K562 (cell line): ENCODE measurements at regions not wholly inside any gene's neighbourhood (a gene's known extent, or its start where the extent isn't known, plus 50 kb on each side); places are given as distances from the start of the nearest gene placed in this dataset.
A peak's percentile ranks its signal among the peaks of the same experiment; 100 is the strongest.
"Not testable (repeated sequence)": the region's sequence is repeated elsewhere in the genome, so short reads cannot be mapped to it uniquely, and the experiment has no call there.

Source experiments
- ATAC-seq: fragments of 200-7000 bp; cut with Tn5 transposase; 3 replicates; pipeline ENCODE4 v1.9.1; 2020; ENCODE audit warnings: moderate library complexity
- BruUV-seq: library from RNA; stranded (reverse); fragments of 400-500 nt; replicated peaks from 2 replicates; lab custom pipeline; 2021; lab: Mats Ljungman, UMichigan
- CTCF ChIA-PET: fragments of 300-600 bp; formaldehyde crosslinking; extraction: SDS; loops from one replicate; lab custom pipeline; 2021; ENCODE audit warnings: low intra/inter-chr PET ratio; lab: Yijun Ruan, JAX
- POLR2A ChIA-PET: fragments of 300-600, 350-650 bp; sonication (Branson Sonifier 250); formaldehyde crosslinking; extraction: SDS; loops from one replicate; lab custom pipeline; 2021; ENCODE audit warnings: antibody characterized with exemption, inconsistent platforms; lab: Yijun Ruan, JAX
- DNase-seq, 4 experiments: peaks; one replicate each; pipeline versions ENCODE4 v3.0.0 to v3.0.0-alpha.2; 2011 to 2018; ENCODE audit warnings: low spot score in 3 of 4, mixed read lengths in 3 of 4; ENCODE audit errors: extremely low read depth in 1 of 4
- FAIRE-seq: peaks from 2 replicates; lab custom pipeline; 2011; peaks lifted over from hg19 to GRCh38; lab: Jason Lieb, UNC
- H2AFZ ChIP-seq: 2 replicates; pipeline ENCODE4 v1.6.0; 2011; ENCODE audit warnings: low read depth, low read length, control low read depth, inconsistent platforms
- H3K27ac ChIP-seq: fragments of 200-600 bp; 3 replicates; pipeline ENCODE4 v1.8.0; 2011; ENCODE audit warnings: low read depth, mild to moderate bottlenecking, control low read depth, inconsistent platforms, low read length, moderate library complexity, mixed read lengths; ENCODE audit errors: extremely low read depth
- H3K27me3 ChIP-seq, 2 experiments: fragments of 300-600 bp in 1 of 2; 2 replicates in 1 of 2; 3 replicates in 1 of 2; pipeline versions ENCODE4 v1.6.0 to v1.8.0; 2011; ENCODE audit warnings: inconsistent platforms in 2 of 2, low read length in 2 of 2, mild to moderate bottlenecking in 1 of 2, mixed read lengths in 1 of 2, moderate library complexity in 1 of 2; ENCODE audit not compliant: control insufficient read depth in 2 of 2, insufficient read depth in 2 of 2
- H3K36me3 ChIP-seq: fragments of 300-600 bp; 3 replicates; pipeline ENCODE4 v1.8.0; 2011; ENCODE audit warnings: mild to moderate bottlenecking, low read length, inconsistent platforms; ENCODE audit not compliant: control insufficient read depth, insufficient read depth
- H3K4me1 ChIP-seq, 2 experiments: fragments of 200-600 bp in 1 of 2; replicated peaks in 1 of 2; 2 replicates in 1 of 2; 3 replicates in 1 of 2; pipeline versions ENCODE4 v1.5.1 to v1.8.0; 2011; ENCODE audit warnings: inconsistent platforms in 2 of 2, low read length in 2 of 2, mild to moderate bottlenecking in 1 of 2, mixed read lengths in 1 of 2, moderate library complexity in 1 of 2; ENCODE audit not compliant: control insufficient read depth in 2 of 2, insufficient read depth in 2 of 2
- H3K4me2 ChIP-seq: 2 replicates; pipeline ENCODE4 v1.6.1; 2011; ENCODE audit warnings: low read length, control low read depth, inconsistent platforms, mixed read lengths; ENCODE audit not compliant: insufficient read depth
- H3K4me3 ChIP-seq: fragments of 200-600 bp; sonication (generic), shearing (Covaris generic); 2 replicates; pipeline ENCODE4 v1.5.1; 2016; ENCODE audit warnings: control low read depth, inconsistent platforms
- H3K79me2 ChIP-seq: fragments of 200-600 bp; 3 replicates; pipeline ENCODE4 v1.8.0; 2011; ENCODE audit warnings: low read length, inconsistent platforms; ENCODE audit not compliant: control insufficient read depth, insufficient read depth
- H3K9ac ChIP-seq, 2 experiments: 2 replicates each; pipeline versions ENCODE4 v1.6.0 to v1.6.1; 2011; ENCODE audit warnings: low read depth in 2 of 2, low read length in 2 of 2, control low read depth in 1 of 2, inconsistent platforms in 1 of 2, mild to moderate bottlenecking in 1 of 2, mixed read lengths in 1 of 2; ENCODE audit not compliant: insufficient read depth in 1 of 2
- H3K9me1 ChIP-seq: one replicate; pipeline ENCODE4 v1.6.0; 2011; ENCODE audit warnings: inconsistent platforms, mild to moderate bottlenecking, low read length, moderate library complexity; ENCODE audit not compliant: control insufficient read depth, insufficient read depth
- H3K9me3 ChIP-seq: replicated peaks from 2 replicates; pipeline ENCODE4 v1.5.1; 2011; ENCODE audit warnings: low read depth, low read length, inconsistent platforms; ENCODE audit not compliant: control insufficient read depth, insufficient read depth
- H4K20me1 ChIP-seq: replicated peaks from 2 replicates; pipeline ENCODE4 v1.6.1; 2011; ENCODE audit warnings: low read length, inconsistent platforms, mixed read lengths; ENCODE audit not compliant: control insufficient read depth, insufficient read depth
- CEBPB ChIP-seq: fragments of 450-650 bp; IDR thresholded peaks from 2 replicates; pipeline ENCODE4 v1.6.1; 2016; ENCODE audit warnings: missing genetic modification characterization, missing compliant biosample characterization
- RAD21 ChIP-seq, 2 experiments: fragments of 250-450 bp in 1 of 2; fragments of 450-650 bp in 1 of 2; sonication (Bioruptor Pico) in 1 of 2; formaldehyde crosslinking in 1 of 2; IDR thresholded peaks in 1 of 2; conservative IDR thresholded peaks in 1 of 2; 2 replicates each; pipeline versions ENCODE4 v1.4.0 to v1.8.0; 2020 to 2022; ENCODE audit warnings: mild to moderate bottlenecking in 2 of 2, moderate library complexity in 1 of 2
- WGBS: fragments of 100-300 bp; shearing (Covaris generic); methylation state at CpG from one replicate; pipeline ENCODE4 v1.1.6; 2016; ENCODE audit warnings: low coverage, mixed read lengths; ENCODE audit not compliant: insufficient coverage; ENCODE audit errors: missing lambda C conversion rate; 5-methylcytosine and 5-hydroxymethylcytosine counted together
- in situ Hi-C: fragments of 300-500 bp; cut with MboI; formaldehyde crosslinking; loops from 4 replicates; pipeline ENCODE4 v1.15.0; 2018; ENCODE audit warnings: inconsistent platforms, mixed read lengths
- intact Hi-C: fragments of 100-400 bp; cut with micrococcal nuclease; formaldehyde crosslinking; loops from 2 replicates; pipeline ENCODE4 v1.14.2; 2022
- TF ChIP-seq, protein P1 (sequence below), 3 experiments: IDR thresholded peaks in 2 of 3; conservative IDR thresholded peaks in 1 of 3; 2 replicates each; pipeline ENCODE4 v1.5.1; 2011 to 2012; ENCODE audit warnings: low read length in 3 of 3, mild to moderate bottlenecking in 3 of 3, control low read depth in 2 of 3, improper control_type of control experiment in 1 of 3, inconsistent platforms in 1 of 3, low read depth in 1 of 3, mixed read lengths in 1 of 3, moderate library complexity in 1 of 3; ENCODE audit not compliant: insufficient read depth in 2 of 3
- TF ChIP-seq, protein P2 (sequence below): IDR thresholded peaks from 2 replicates; pipeline ENCODE4 v1.6.1; 2011; ENCODE audit warnings: borderline replicate concordance, low read depth, mild to moderate bottlenecking, moderate library complexity, low read length; ENCODE audit not compliant: insufficient read depth, poor library complexity, severe bottlenecking

GRCh38 chr2:240194341-240194762 is 53.9 kb upstream of the OTOS start:
- H3K4me3 ChIP-seq, H2AFZ ChIP-seq, H3K9me1 ChIP-seq, BruUV-seq, in situ Hi-C loops, H3K4me2 ChIP-seq, POLR2A ChIA-PET, intact Hi-C loops, CTCF ChIA-PET, H3K79me2 ChIP-seq, H4K20me1 ChIP-seq, DNase-seq, H3K9me3 ChIP-seq, H3K4me1 ChIP-seq, H3K36me3 ChIP-seq, H3K27ac ChIP-seq, H3K9ac ChIP-seq: not testable (repeated sequence)
- ATAC-seq (peak; percentile 61), FAIRE-seq (peak; percentile 42)
- TF ChIP-seq, protein P1, sequence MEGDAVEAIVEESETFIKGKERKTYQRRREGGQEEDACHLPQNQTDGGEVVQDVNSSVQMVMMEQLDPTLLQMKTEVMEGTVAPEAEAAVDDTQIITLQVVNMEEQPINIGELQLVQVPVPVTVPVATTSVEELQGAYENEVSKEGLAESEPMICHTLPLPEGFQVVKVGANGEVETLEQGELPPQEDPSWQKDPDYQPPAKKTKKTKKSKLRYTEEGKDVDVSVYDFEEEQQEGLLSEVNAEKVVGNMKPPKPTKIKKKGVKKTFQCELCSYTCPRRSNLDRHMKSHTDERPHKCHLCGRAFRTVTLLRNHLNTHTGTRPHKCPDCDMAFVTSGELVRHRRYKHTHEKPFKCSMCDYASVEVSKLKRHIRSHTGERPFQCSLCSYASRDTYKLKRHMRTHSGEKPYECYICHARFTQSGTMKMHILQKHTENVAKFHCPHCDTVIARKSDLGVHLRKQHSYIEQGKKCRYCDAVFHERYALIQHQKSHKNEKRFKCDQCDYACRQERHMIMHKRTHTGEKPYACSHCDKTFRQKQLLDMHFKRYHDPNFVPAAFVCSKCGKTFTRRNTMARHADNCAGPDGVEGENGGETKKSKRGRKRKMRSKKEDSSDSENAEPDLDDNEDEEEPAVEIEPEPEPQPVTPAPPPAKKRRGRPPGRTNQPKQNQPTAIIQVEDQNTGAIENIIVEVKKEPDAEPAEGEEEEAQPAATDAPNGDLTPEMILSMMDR (IDR thresholded peaks at IDR 0.05 in 2 of 3, conservative IDR thresholded peaks at IDR 0.05 in 1 of 3; ENCODE audit: insufficient read depth in 2 of 3, low read depth in 1 of 3, low read length in 3 of 3): peak; percentile 28 to 86 (median 56); a peak in 4 of 6 replicates
- TF ChIP-seq, protein P2, sequence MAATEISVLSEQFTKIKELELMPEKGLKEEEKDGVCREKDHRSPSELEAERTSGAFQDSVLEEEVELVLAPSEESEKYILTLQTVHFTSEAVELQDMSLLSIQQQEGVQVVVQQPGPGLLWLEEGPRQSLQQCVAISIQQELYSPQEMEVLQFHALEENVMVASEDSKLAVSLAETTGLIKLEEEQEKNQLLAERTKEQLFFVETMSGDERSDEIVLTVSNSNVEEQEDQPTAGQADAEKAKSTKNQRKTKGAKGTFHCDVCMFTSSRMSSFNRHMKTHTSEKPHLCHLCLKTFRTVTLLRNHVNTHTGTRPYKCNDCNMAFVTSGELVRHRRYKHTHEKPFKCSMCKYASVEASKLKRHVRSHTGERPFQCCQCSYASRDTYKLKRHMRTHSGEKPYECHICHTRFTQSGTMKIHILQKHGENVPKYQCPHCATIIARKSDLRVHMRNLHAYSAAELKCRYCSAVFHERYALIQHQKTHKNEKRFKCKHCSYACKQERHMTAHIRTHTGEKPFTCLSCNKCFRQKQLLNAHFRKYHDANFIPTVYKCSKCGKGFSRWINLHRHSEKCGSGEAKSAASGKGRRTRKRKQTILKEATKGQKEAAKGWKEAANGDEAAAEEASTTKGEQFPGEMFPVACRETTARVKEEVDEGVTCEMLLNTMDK: peak; percentile 14
- TF ChIP-seq CEBPB (tag) (peak; percentile 37), RAD21 (CRISPR knock-in tag; conservative IDR thresholded peaks at IDR 0.05 in 1 of 2, IDR thresholded peaks at IDR 0.05 in 1 of 2) (peak in 1 of 2 experiments; percentile 38; a peak in 2 of 4 replicates)
- peaks cover 0 to 39% of the 10 kb centered on the region in 2 experiments; a peak in 4 of 5 replicates for H3K27me3 ChIP-seq
- WGBS: 3% methylated on average over 9 of the region's 10 CpGs
